ENCODE measurements at regions not wholly inside any gene's neighbourhood (a gene's known extent, or its start where the extent isn't known, plus 50 kb on each side); places are given as distances from the start of the nearest gene placed in this dataset.

DNA sequence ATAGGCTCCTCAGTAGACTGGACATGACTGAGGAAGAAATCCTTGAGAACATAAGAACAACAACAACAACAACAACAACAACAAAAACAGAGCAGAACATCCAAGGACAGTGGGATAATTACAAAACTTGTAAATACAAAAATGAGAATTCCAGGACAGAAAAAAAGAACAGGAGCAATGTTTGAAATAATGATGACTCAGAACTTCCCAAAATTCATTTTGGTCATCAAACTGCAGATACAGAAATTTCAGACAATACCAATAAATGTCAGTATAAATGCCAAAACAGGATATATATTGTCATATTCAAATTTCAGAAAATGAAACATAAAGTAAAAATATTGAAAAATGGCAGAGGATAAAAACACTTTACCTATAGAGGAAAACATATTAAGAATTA is 259.0 kb downstream of the TRIM36 start:
- TF ChIP-seq MXI1 (IDR thresholded peaks at IDR 0.05; ENCODE audit: low read depth, low read length) (no peak), SIX5 (IDR thresholded peaks at IDR 0.05; ENCODE audit: low read depth, low read length, severe bottlenecking) (no peak), MTA3 (IDR thresholded peaks at IDR 0.05; ENCODE audit: borderline replicate concordance, low read length) (no peak), SPI1 (IDR thresholded peaks at IDR 0.05; ENCODE audit: borderline replicate concordance, insufficient read depth, low read depth, low read length) (no peak), EP300 (IDR thresholded peaks at IDR 0.05; ENCODE audit: borderline replicate concordance in 1 of 2, control insufficient read depth in 1 of 2, low read depth in 2 of 2, low read length in 2 of 2) (no peak), POLR2A (IDR thresholded peaks at IDR 0.05; ENCODE audit: low read depth, low read length) (no peak), BACH1 (IDR thresholded peaks at IDR 0.05; ENCODE audit: borderline replicate concordance) (no peak), EZH2 (IDR thresholded peaks at IDR 0.05; ENCODE audit: borderline replicate concordance, control insufficient read depth, low read depth, low read length) (no peak), LARP7 (IDR thresholded peaks at IDR 0.05) (no peak)
- TF ChIP-seq, protein P1, sequence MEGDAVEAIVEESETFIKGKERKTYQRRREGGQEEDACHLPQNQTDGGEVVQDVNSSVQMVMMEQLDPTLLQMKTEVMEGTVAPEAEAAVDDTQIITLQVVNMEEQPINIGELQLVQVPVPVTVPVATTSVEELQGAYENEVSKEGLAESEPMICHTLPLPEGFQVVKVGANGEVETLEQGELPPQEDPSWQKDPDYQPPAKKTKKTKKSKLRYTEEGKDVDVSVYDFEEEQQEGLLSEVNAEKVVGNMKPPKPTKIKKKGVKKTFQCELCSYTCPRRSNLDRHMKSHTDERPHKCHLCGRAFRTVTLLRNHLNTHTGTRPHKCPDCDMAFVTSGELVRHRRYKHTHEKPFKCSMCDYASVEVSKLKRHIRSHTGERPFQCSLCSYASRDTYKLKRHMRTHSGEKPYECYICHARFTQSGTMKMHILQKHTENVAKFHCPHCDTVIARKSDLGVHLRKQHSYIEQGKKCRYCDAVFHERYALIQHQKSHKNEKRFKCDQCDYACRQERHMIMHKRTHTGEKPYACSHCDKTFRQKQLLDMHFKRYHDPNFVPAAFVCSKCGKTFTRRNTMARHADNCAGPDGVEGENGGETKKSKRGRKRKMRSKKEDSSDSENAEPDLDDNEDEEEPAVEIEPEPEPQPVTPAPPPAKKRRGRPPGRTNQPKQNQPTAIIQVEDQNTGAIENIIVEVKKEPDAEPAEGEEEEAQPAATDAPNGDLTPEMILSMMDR (IDR thresholded peaks at IDR 0.05 in 2 of 3, conservative IDR thresholded peaks at IDR 0.05 in 1 of 3; ENCODE audit: control insufficient read depth in 2 of 3, extremely low read depth in 1 of 3, insufficient read depth in 1 of 3, low read depth in 3 of 3, low read length in 3 of 3) = no peak
